BE2C (cell line): ENCODE measurements at regions not wholly inside any gene's neighbourhood (a gene's known extent, or its start where the extent isn't known, plus 50 kb on each side); places are given as distances from the start of the nearest gene placed in this dataset.

Experiments
- DNase-seq: peaks from one replicate; pipeline ENCODE4 v3.0.0-alpha.2; 2020
- H3K27me3 ChIP-seq: fragments of 250-450 bp; sonication (Bioruptor Pico); 2 replicates; pipeline ENCODE4 v1.5.1; 2020; ENCODE audit warnings: mild to moderate bottlenecking
- H3K36me3 ChIP-seq: fragments of 250-450 bp; sonication (Bioruptor Pico); 2 replicates; pipeline ENCODE4 v1.5.1; 2020; ENCODE audit warnings: mild to moderate bottlenecking
- H3K4me1 ChIP-seq: fragments of 250-450 bp; sonication (Bioruptor Pico); 2 replicates; pipeline ENCODE4 v1.5.1; 2020
- H3K4me3 ChIP-seq: 2 replicates; pipeline ENCODE4 v1.5.1; 2011; ENCODE audit warnings: low read depth, low read length
- H3K9me3 ChIP-seq: fragments of 250-450 bp; sonication (Bioruptor Pico); 2 replicates; pipeline ENCODE4 v1.5.1; 2020
- TF ChIP-seq, protein P1 (sequence below): IDR thresholded peaks from 2 replicates; pipeline ENCODE4 v1.5.1; 2012; ENCODE audit warnings: mild to moderate bottlenecking, low read depth, low read length

DNA sequence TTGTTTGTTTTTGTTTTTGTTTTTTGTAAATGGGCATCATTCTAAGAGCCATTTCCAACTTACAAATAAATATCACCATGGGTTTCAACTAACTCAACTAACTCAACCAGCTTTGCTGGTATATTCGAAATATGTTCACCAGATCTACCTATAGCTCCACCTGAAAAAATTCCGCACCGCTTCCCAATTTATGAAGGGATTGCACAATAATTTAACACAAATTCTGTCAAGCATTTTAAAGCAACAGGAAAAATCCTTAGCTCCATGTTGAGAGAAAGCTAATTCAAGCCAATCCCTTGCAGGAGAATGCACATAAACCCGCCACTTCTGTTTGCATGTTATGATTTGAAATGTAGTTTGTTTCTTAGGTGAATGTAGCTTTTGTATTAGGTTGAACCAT is 417.8 kb downstream of the EFNB2 start:
- TF ChIP-seq, protein P1, sequence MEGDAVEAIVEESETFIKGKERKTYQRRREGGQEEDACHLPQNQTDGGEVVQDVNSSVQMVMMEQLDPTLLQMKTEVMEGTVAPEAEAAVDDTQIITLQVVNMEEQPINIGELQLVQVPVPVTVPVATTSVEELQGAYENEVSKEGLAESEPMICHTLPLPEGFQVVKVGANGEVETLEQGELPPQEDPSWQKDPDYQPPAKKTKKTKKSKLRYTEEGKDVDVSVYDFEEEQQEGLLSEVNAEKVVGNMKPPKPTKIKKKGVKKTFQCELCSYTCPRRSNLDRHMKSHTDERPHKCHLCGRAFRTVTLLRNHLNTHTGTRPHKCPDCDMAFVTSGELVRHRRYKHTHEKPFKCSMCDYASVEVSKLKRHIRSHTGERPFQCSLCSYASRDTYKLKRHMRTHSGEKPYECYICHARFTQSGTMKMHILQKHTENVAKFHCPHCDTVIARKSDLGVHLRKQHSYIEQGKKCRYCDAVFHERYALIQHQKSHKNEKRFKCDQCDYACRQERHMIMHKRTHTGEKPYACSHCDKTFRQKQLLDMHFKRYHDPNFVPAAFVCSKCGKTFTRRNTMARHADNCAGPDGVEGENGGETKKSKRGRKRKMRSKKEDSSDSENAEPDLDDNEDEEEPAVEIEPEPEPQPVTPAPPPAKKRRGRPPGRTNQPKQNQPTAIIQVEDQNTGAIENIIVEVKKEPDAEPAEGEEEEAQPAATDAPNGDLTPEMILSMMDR: no peak
- H3K36me3 ChIP-seq: no peaks in the 10 kb centered on the region
- no peaks in the 10 kb centered on the region for H3K27me3 ChIP-seq
- no peaks in the 10 kb centered on the region for H3K9me3 ChIP-seq
- no peak for DNase-seq
- H3K4me3 ChIP-seq: no peak overlapping the region
- H3K4me1 ChIP-seq: no peaks in the 10 kb centered on the region; the same call in 1 of the 2 replicates

DNA sequence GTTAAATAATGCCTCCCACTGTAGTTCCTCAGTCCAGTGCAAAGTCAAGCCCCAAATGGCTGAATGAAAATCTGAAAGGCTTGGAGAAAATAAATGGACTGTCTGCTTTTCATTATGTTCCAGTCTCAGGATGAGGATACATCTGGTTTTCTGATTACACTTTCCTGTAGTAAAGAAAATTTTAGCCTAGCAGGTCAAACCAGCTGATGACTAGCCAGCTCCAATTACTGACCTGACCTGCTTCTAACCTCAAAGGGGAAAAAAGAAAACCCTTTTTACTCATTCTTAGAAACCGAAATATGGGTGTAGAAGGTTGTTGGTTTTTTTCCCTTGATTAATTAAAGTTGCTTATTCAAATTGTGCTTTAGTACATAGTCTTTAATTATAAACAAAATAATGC is 418.4 kb downstream of the EFNB2 start:
- no peak for DNase-seq
- no peaks in the 10 kb centered on the region; the same call in 1 of the 2 replicates for H3K4me1 ChIP-seq

GRCh38 chr13:106115081-106115480 is 420.4 kb downstream of the EFNB2 start:
- H3K4me3 ChIP-seq: no peak overlapping the region
- H3K36me3 ChIP-seq: no peaks in the 10 kb centered on the region
- TF ChIP-seq, protein P1: no peak
- H3K27me3 ChIP-seq: no peaks in the 10 kb centered on the region
- H3K9me3 ChIP-seq: no peaks in the 10 kb centered on the region
- no peak for DNase-seq
- no peaks in the 10 kb centered on the region for H3K4me1 ChIP-seq

More for the DNA sequence above, 418.4 kb downstream of the EFNB2 start:
- H3K27me3 ChIP-seq: no peaks in the 10 kb centered on the region
- H3K9me3 ChIP-seq: no peaks in the 10 kb centered on the region
- H3K36me3 ChIP-seq: no peaks in the 10 kb centered on the region
- TF ChIP-seq, protein P1: no peak
- H3K4me3 ChIP-seq: no peak overlapping the region

- Histone ChIP-seq H3K36me3 (no peaks in the 10 kb centered on the region), H3K4me1 (no peaks in the 10 kb centered on the region), H3K9me3 (no peaks in the 10 kb centered on the region), H3K4me3 (no peak overlapping the region), H3K27me3 (no peaks in the 10 kb centered on the region)
- no peak for DNase-seq
- TF ChIP-seq, protein P1: no peak
These were observed 421.7 kb downstream of the EFNB2 start for GRCh38 chr13:106113796-106114195.

GRCh38 chr13:106112191-106112590 is 423.3 kb downstream of the EFNB2 start:
- Histone ChIP-seq H3K27me3 (no peaks in the 10 kb centered on the region), H3K4me1 (no peaks in the 10 kb centered on the region), H3K4me3 (no peak overlapping the region), H3K36me3 (no peaks in the 10 kb centered on the region), H3K9me3 (no peaks in the 10 kb centered on the region)
- TF ChIP-seq, protein P1: no peak
- no peak for DNase-seq

DNA sequence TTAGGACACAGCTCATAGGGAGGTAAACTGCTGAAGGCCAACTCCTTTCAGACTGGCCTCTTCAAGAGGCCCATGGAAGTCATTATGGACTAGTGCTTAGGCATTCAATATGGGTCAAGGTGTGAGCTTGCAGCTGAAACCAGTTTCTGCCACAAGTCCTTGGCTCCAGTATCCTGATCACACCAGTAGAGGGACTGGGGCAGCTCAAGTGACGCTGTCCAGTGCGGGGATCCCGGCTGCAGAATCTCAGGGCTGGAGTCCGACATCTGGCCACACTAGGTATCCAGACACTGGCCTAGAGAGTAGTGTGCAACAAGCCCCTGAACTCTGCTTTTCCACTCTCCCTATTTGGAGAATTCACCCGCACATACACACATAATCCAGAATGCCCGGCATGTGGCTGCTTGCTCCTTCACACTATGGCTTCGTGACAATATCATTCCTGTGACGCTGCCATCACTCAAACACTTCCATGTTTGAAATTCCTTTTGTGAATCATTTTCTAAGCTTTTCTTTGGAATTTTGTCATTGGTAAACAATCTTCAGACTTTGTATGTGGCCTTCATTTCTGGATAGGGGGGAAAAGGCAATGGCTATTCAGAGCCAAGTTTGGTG is 425.1 kb downstream of the EFNB2 start:
- TF ChIP-seq, protein P1: peak; percentile 29
- no peaks in the 10 kb centered on the region for H3K4me1 ChIP-seq
- no peaks in the 10 kb centered on the region for H3K9me3 ChIP-seq
- H3K27me3 ChIP-seq: no peaks in the 10 kb centered on the region
- no peak overlapping the region for H3K4me3 ChIP-seq
- no peaks in the 10 kb centered on the region for H3K36me3 ChIP-seq
- DNase-seq: peak; percentile 24
